HepG2 (cell line): ENCODE measurements at regions not wholly inside any gene's neighbourhood (a gene's known extent, or its start where the extent isn't known, plus 50 kb on each side); places are given as distances from the start of the nearest gene placed in this dataset.

ENCODE experiments used
- ATAC-seq: fragments of 200-7000 bp; cut with Tn5 transposase; 3 replicates; pipeline ENCODE4 v1.9.1; 2020; ENCODE audit warnings: mild to moderate bottlenecking, moderate library complexity
- BruUV-seq: library from RNA; stranded (reverse); fragments of 400-500 nt; replicated peaks from 2 replicates; lab custom pipeline; 2021; lab: Mats Ljungman, UMichigan
- CTCF ChIA-PET: fragments of 300-600 bp; formaldehyde crosslinking; extraction: SDS; loops from one replicate; lab custom pipeline; 2021; ENCODE audit warnings: low total read pairs, inconsistent platforms, low intra/inter-chr PET ratio; lab: Yijun Ruan, JAX
- POLR2A ChIA-PET: fragments of 350-600 bp; sonication (Branson Sonifier 250); formaldehyde crosslinking; loops from one replicate; lab custom pipeline; 2020; ENCODE audit warnings: antibody characterized with exemption, inconsistent platforms; lab: Yijun Ruan, JAX
- DNase-seq: peaks from one replicate; pipeline ENCODE4 v3.0.0-alpha.2; 2015; ENCODE audit warnings: low spot score
- FAIRE-seq: peaks from 3 replicates; lab custom pipeline; 2011; peaks lifted over from hg19 to GRCh38; lab: Jason Lieb, UNC
- H2AFZ ChIP-seq: one replicate; pipeline ENCODE4 v1.6.1; 2011; ENCODE audit warnings: low read length, inconsistent platforms
- H3K27ac ChIP-seq: fragments of 300-600 bp; 3 replicates; pipeline ENCODE4 v1.8.0; 2011; ENCODE audit warnings: mixed run types, mild to moderate bottlenecking, mixed read lengths, low read length, inconsistent platforms; ENCODE audit not compliant: insufficient read depth; ENCODE audit errors: extremely low read length
- H3K27me3 ChIP-seq, 2 experiments: fragments of 200-600 bp in 1 of 2; 2 replicates in 1 of 2; 3 replicates in 1 of 2; pipeline versions ENCODE4 v1.6.0 to v1.8.0; 2011; ENCODE audit warnings: low read length in 2 of 2, mild to moderate bottlenecking in 2 of 2, moderate library complexity in 2 of 2, inconsistent platforms in 1 of 2; ENCODE audit not compliant: insufficient read depth in 2 of 2, control insufficient read depth in 1 of 2
- H3K36me3 ChIP-seq, 2 experiments: fragments of 200-600 bp in 1 of 2; replicated peaks in 1 of 2; 2 replicates in 1 of 2; 3 replicates in 1 of 2; pipeline versions ENCODE4 v1.5.1 to v1.8.0; 2011; ENCODE audit warnings: low read length in 2 of 2, inconsistent platforms in 1 of 2; ENCODE audit not compliant: insufficient read depth in 2 of 2, control insufficient read depth in 1 of 2
- H3K4me1 ChIP-seq: 2 replicates; pipeline ENCODE4 v1.5.1; 2012; ENCODE audit warnings: low read length, inconsistent platforms; ENCODE audit not compliant: insufficient read depth
- H3K4me2 ChIP-seq: 2 replicates; pipeline ENCODE4 v1.6.0; 2011; ENCODE audit warnings: low read depth, low read length, inconsistent platforms
- H3K4me3 ChIP-seq, 3 experiments: fragments of 200-600 bp in 1 of 3; sonication (generic), shearing (Covaris generic) in 1 of 3; replicated peaks in 1 of 3; 2 replicates each; pipeline ENCODE4 v1.5.1; 2011 to 2016; ENCODE audit warnings: low read length in 3 of 3, inconsistent platforms in 2 of 3, low read depth in 2 of 3, mild to moderate bottlenecking in 2 of 3, control low read depth in 1 of 3, mixed read lengths in 1 of 3; ENCODE audit not compliant: insufficient read depth in 1 of 3
- H3K79me2 ChIP-seq: one replicate; pipeline ENCODE4 v1.6.1; 2011; ENCODE audit warnings: low read length, inconsistent platforms; ENCODE audit not compliant: insufficient read depth
- H3K9ac ChIP-seq: 2 replicates; pipeline ENCODE4 v1.6.0; 2011; ENCODE audit warnings: mild to moderate bottlenecking, low read depth, low read length, inconsistent platforms; ENCODE audit not compliant: insufficient read depth
- H3K9me3 ChIP-seq: 2 replicates; pipeline ENCODE4 v1.5.1; 2012; ENCODE audit warnings: mild to moderate bottlenecking, low read length
- H4K20me1 ChIP-seq: 2 replicates; pipeline ENCODE4 v1.6.0; 2011; ENCODE audit warnings: inconsistent platforms, mild to moderate bottlenecking, low read length, moderate library complexity; ENCODE audit not compliant: insufficient read depth
- IKZF1 ChIP-seq: fragments of 450-650 bp; IDR thresholded peaks from 2 replicates; pipeline ENCODE4 v1.7.1; 2016
- MYNN ChIP-seq: sonication (generic); formaldehyde crosslinking; IDR thresholded peaks from 2 replicates; pipeline ENCODE4 v1.4.0; 2020; ENCODE audit warnings: mild to moderate bottlenecking, low read depth, missing genetic modification reagents
- ZNF34 ChIP-seq: sonication (generic); formaldehyde crosslinking; IDR thresholded peaks from 2 replicates; pipeline ENCODE4 v1.4.0; 2020; ENCODE audit warnings: mild to moderate bottlenecking, missing genetic modification reagents, borderline replicate concordance
- ZNF569 ChIP-seq: sonication (generic); formaldehyde crosslinking; IDR thresholded peaks from 2 replicates; pipeline ENCODE4 v1.5.0; 2020; ENCODE audit warnings: mild to moderate bottlenecking, missing genetic modification reagents, moderate library complexity, borderline replicate concordance
- ZSCAN22 ChIP-seq: sonication (generic); formaldehyde crosslinking; IDR thresholded peaks from 2 replicates; pipeline ENCODE4 v1.4.0; 2020; ENCODE audit warnings: mild to moderate bottlenecking, missing genetic modification reagents
- WGBS: methylation state at CpG from one replicate; pipeline ENCODE4 v1.1.6; 2017; ENCODE audit warnings: low lambda C conversion rate; 5-methylcytosine and 5-hydroxymethylcytosine counted together
- in situ Hi-C: cut with HindIII; loops from 2 replicates; pipeline ENCODE4 v1.10.0; 2017; ENCODE audit warnings: low pct_unique_long_range_greater_than_20kb; ENCODE audit not compliant: extremely low pct_ligation_motif_present
- intact Hi-C: fragments of 100-400 bp; cut with micrococcal nuclease; formaldehyde crosslinking; loops from one replicate; pipeline ENCODE4 v1.10.0; 2022; ENCODE audit not compliant: unreplicated experiment
- TF ChIP-seq, protein P1 (sequence below): sonication (generic); formaldehyde crosslinking; IDR thresholded peaks from 2 replicates; pipeline ENCODE4 v1.4.0; 2020; ENCODE audit warnings: missing genetic modification reagents
- TF ChIP-seq, protein P2 (sequence below): IDR thresholded peaks from 2 replicates; pipeline ENCODE4 v1.6.1; 2016; ENCODE audit warnings: mild to moderate bottlenecking, missing biosample characterization, missing genetic modification reagents
- TF ChIP-seq, protein P3 (sequence below): sonication (generic); formaldehyde crosslinking; IDR thresholded peaks from 2 replicates; pipeline ENCODE4 v1.9.0; 2021; ENCODE audit warnings: missing genetic modification reagents, mild to moderate bottlenecking, borderline replicate concordance

DNA sequence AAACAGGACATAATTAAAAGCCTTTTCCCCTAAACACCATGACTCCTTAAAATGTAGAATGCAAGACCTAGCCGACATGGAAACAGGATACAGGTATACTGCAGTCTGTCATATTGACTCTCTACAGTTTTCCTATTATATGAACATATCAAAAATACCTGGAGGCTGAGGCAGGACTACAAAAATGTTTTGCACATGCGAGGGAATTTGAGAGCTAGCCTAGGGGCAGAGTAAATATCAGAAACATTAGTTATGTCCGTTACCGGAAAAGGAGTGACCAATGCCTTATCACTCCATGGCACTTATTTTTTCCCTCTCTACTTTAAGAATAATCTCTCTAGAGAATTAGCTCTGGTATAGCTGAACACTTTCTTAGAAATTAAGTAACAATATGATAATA, 732.3 kb downstream of the TUSC7 start (continued):
- TF ChIP-seq ZNF34 (no peak), IKZF1 (no peak)
- TF ChIP-seq, protein P1, sequence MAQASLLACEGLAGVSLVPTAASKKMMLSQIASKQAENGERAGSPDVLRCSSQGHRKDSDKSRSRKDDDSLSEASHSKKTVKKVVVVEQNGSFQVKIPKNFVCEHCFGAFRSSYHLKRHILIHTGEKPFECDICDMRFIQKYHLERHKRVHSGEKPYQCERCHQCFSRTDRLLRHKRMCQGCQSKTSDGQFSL (CRISPR knock-in tag) = no peak

DNA sequence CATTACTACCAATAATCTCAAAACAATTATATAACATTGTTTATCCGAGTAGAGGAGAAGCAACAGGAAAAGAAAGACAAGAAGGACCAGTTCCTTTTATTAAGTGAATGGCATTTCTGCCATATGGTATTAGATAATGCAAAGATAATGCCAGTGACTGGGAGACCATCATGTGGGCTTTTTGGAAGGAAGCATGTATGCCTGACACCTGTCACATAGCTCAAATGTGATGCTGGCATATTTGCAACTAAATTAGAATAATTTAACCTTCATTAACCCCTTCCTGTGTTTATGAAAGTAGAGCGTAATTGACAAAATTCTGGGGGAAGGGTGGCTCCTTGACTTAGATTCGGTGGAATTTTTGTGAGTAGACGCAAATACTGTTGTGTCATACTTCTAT, 733.0 kb downstream of the TUSC7 start:
- H3K9me3 ChIP-seq = no peaks in the 10 kb centered on the region
- TF ChIP-seq ZNF569 (CRISPR knock-in tag) (no peak), ZSCAN22 (CRISPR knock-in tag) (no peak), MYNN (CRISPR knock-in tag) (no peak)
- TF ChIP-seq, protein P2, sequence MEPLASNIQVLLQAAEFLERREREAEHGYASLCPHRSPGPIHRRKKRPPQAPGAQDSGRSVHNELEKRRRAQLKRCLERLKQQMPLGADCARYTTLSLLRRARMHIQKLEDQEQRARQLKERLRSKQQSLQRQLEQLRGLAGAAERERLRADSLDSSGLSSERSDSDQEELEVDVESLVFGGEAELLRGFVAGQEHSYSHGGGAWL (CRISPR knock-in tag) = no peak
- TF ChIP-seq, protein P3, sequence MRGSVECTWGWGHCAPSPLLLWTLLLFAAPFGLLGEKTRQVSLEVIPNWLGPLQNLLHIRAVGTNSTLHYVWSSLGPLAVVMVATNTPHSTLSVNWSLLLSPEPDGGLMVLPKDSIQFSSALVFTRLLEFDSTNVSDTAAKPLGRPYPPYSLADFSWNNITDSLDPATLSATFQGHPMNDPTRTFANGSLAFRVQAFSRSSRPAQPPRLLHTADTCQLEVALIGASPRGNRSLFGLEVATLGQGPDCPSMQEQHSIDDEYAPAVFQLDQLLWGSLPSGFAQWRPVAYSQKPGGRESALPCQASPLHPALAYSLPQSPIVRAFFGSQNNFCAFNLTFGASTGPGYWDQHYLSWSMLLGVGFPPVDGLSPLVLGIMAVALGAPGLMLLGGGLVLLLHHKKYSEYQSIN (CRISPR knock-in tag) = no peak
- TF ChIP-seq, all 625 proteins: peak for 0
- no peak overlapping the region for H3K4me3 ChIP-seq
- no peaks in the 10 kb centered on the region for H3K79me2 ChIP-seq
- H4K20me1 ChIP-seq = no peaks in the 10 kb centered on the region
- FAIRE-seq (no peak), DNase-seq (no peak), ATAC-seq (no peak)
- no peak overlapping the region for H2AFZ ChIP-seq
- no peaks in the 10 kb centered on the region for H3K4me1 ChIP-seq
- intact Hi-C loops (no loop called here), in situ Hi-C loops (no loop called here)
- CTCF ChIA-PET = no interaction called here
- no peak overlapping the region for H3K27ac ChIP-seq
- H3K27me3 ChIP-seq = no peaks in the 10 kb centered on the region
- H3K36me3 ChIP-seq = no peaks in the 10 kb centered on the region
- BruUV-seq = no TSS peak
- no peak overlapping the region for H3K9ac ChIP-seq
- WGBS = 15% methylated on average over 4 of the region's 4 CpGs
- H3K4me2 ChIP-seq = no peak overlapping the region
- POLR2A ChIA-PET = no interaction called here
